Stimulated activated CD8-positive, alpha-beta memory T cell treated with anti-CD3 and anti-CD28 coated beads, Interleukin-15, amount 100 ng/mL, for 24 hours (primary cell): ENCODE measurements at regions not wholly inside any gene's neighbourhood (a gene's known extent, or its start where the extent isn't known, plus 50 kb on each side); places are given as distances from the start of the nearest gene placed in this dataset.
"Not testable (repeated sequence)": the region's sequence is repeated elsewhere in the genome, so short reads cannot be mapped to it uniquely, and the experiment has no call there.

Experiments
- DNase-seq: peaks from one replicate; pipeline ENCODE4 v3.0.0-alpha.2; 2020; ENCODE audit warnings: low read depth

GRCh38 chr2:129354631-129355030, 624.8 kb upstream of the RAB6C start:
- no peak for DNase-seq

GRCh38 chr2:129361688-129362087, 617.8 kb upstream of the RAB6C start:
- no peak for DNase-seq

- no peak for DNase-seq
These were observed 613.2 kb upstream of the RAB6C start for GRCh38 chr2:129366263-129366662.

- no peak for DNase-seq
These were observed 612.4 kb upstream of the RAB6C start for GRCh38 chr2:129367107-129367506.

GRCh38 chr2:129369437-129369836, 610.0 kb upstream of the RAB6C start:
- DNase-seq: no peak

GRCh38 chr2:129374452-129374851, 605.0 kb upstream of the RAB6C start:
- no peak for DNase-seq

- no peak for DNase-seq
These were observed 603.6 kb upstream of the RAB6C start for GRCh38 chr2:129375632-129376425.

- no peak for DNase-seq
These were observed 602.9 kb upstream of the RAB6C start for GRCh38 chr2:129376426-129377077.

GRCh38 chr2:129377078-129377469, 602.4 kb upstream of the RAB6C start:
- DNase-seq: no peak

GRCh38 chr2:129378186-129378585, 601.3 kb upstream of the RAB6C start:
- no peak for DNase-seq

GRCh38 chr2:129379411-129379810, 600.1 kb upstream of the RAB6C start:
- no peak for DNase-seq

GRCh38 chr2:129381789-129382188, 597.7 kb upstream of the RAB6C start:
- no peak for DNase-seq

- no peak for DNase-seq
These were observed 590.6 kb upstream of the RAB6C start for GRCh38 chr2:129388870-129389269.

- DNase-seq: no peak
These were observed 585.6 kb upstream of the RAB6C start for GRCh38 chr2:129393816-129394215.

GRCh38 chr2:129396980-129397599, 582.4 kb upstream of the RAB6C start:
- DNase-seq: no peak

GRCh38 chr2:129400826-129401225, 578.6 kb upstream of the RAB6C start:
- no peak for DNase-seq

- DNase-seq: no peak
These were observed 577.4 kb upstream of the RAB6C start for GRCh38 chr2:129402076-129402475.

- DNase-seq: no peak
These were observed 575.3 kb upstream of the RAB6C start for GRCh38 chr2:129404000-129404685.

- no peak for DNase-seq
These were observed 570.9 kb upstream of the RAB6C start for GRCh38 chr2:129408570-129408969.

- DNase-seq: not testable (repeated sequence)
These were observed 562.4 kb upstream of the RAB6C start for GRCh38 chr2:129417041-129417440.

- no peak for DNase-seq
These were observed 557.4 kb upstream of the RAB6C start for GRCh38 chr2:129422028-129422427.

- DNase-seq: no peak
These were observed 551.3 kb upstream of the RAB6C start for GRCh38 chr2:129428086-129428660.
